GM23338 (cell line): ENCODE measurements at regions not wholly inside any gene's neighbourhood (a gene's known extent, or its start where the extent isn't known, plus 50 kb on each side); places are given as distances from the start of the nearest gene placed in this dataset.

Experiments
- ATAC-seq: fragments of 200-7000 bp; cut with Tn5 transposase; 3 replicates; pipeline ENCODE4 v1.9.1; 2020
- DNase-seq: peaks from one replicate; pipeline ENCODE4 v3.0.0-alpha.2; 2015; ENCODE audit warnings: low spot score
- H2AFZ ChIP-seq: fragments of 200-600 bp; sonication (generic); 2 replicates; pipeline ENCODE4 v1.8.0; 2016; ENCODE audit warnings: antibody characterized with exemption, mild to moderate bottlenecking, moderate library complexity
- H3F3A ChIP-seq: fragments of 200-600 bp; sonication (generic); replicated peaks from 2 replicates; pipeline ENCODE4 v1.8.0; 2017; ENCODE audit warnings: antibody characterized with exemption, mixed run types, low read depth
- H3K27ac ChIP-seq: fragments of 200-600 bp; sonication (generic); 2 replicates; pipeline ENCODE4 v1.6.1; 2016; ENCODE audit warnings: low read depth
- H3K27me3 ChIP-seq: fragments of 200-600 bp; sonication (generic); 2 replicates; pipeline ENCODE4 v1.8.0; 2016; ENCODE audit warnings: mild to moderate bottlenecking, mixed run types, moderate library complexity; ENCODE audit not compliant: insufficient read depth
- H3K36me3 ChIP-seq: fragments of 200-600 bp; sonication (generic); 2 replicates; pipeline ENCODE4 v1.8.0; 2016; ENCODE audit warnings: mild to moderate bottlenecking; ENCODE audit not compliant: insufficient read depth
- H3K4me1 ChIP-seq: fragments of 200-600 bp; sonication (generic); 2 replicates; pipeline ENCODE4 v1.8.0; 2016; ENCODE audit warnings: mild to moderate bottlenecking, moderate library complexity; ENCODE audit not compliant: insufficient read depth
- H3K4me2 ChIP-seq: fragments of 200-600 bp; sonication (generic); 2 replicates; pipeline ENCODE4 v1.7.1; 2017; ENCODE audit warnings: mixed run types
- H3K4me3 ChIP-seq: fragments of 200-600 bp; sonication (generic); 2 replicates; pipeline ENCODE4 v1.6.1; 2016; ENCODE audit warnings: mixed run types
- H3K79me2 ChIP-seq: fragments of 200-600 bp; sonication (generic); replicated peaks from 2 replicates; pipeline ENCODE4 v1.8.0; 2017; ENCODE audit warnings: mild to moderate bottlenecking; ENCODE audit not compliant: insufficient read depth
- H3K9me2 ChIP-seq: fragments of 200-600 bp; sonication (generic); 2 replicates; pipeline ENCODE4 v1.8.0; 2017; ENCODE audit not compliant: insufficient read depth
- H4K20me1 ChIP-seq: fragments of 200-600 bp; sonication (generic); replicated peaks from 2 replicates; pipeline ENCODE4 v1.8.0; 2017; ENCODE audit warnings: mild to moderate bottlenecking; ENCODE audit not compliant: insufficient read depth
- H3K27ac Mint-ChIP-seq: 2 replicates; pipeline ENCODE4 v1.8.0; 2020; ENCODE audit warnings: inconsistent platforms, mild to moderate bottlenecking, moderate library complexity, mixed read lengths
- H3K27me3 Mint-ChIP-seq: 3 replicates; pipeline ENCODE4 v1.8.0; 2022; ENCODE audit warnings: low read depth, mild to moderate bottlenecking, moderate library complexity, mixed read lengths, inconsistent platforms; ENCODE audit not compliant: insufficient read depth, poor library complexity
- H3K36me3 Mint-ChIP-seq: 3 replicates; pipeline ENCODE4 v1.8.0; 2021; ENCODE audit warnings: low read depth, mild to moderate bottlenecking, inconsistent platforms, moderate library complexity, mixed read lengths
- H3K4me1 Mint-ChIP-seq: 3 replicates; pipeline ENCODE4 v1.8.0; 2020; ENCODE audit warnings: mild to moderate bottlenecking, inconsistent platforms, mixed read lengths
- H3K4me3 Mint-ChIP-seq: 3 replicates; pipeline ENCODE4 v1.8.0; 2021; ENCODE audit warnings: moderate library complexity, mild to moderate bottlenecking, inconsistent platforms, mixed read lengths
- H3K9me3 Mint-ChIP-seq: 3 replicates; pipeline ENCODE4 v1.8.0; 2020; ENCODE audit warnings: moderate library complexity, mild to moderate bottlenecking, inconsistent platforms, mixed read lengths
- CREB1 ChIP-seq: fragments of 250-450 bp; sonication (Bioruptor Pico); IDR thresholded peaks from 2 replicates; pipeline ENCODE4 v1.5.0; 2020; ENCODE audit warnings: low read depth, mild to moderate bottlenecking, moderate library complexity
- EZH2 ChIP-seq: fragments of 200-600 bp; sonication (generic); IDR thresholded peaks from one replicate; pipeline ENCODE4 v1.8.0; 2017; ENCODE audit warnings: antibody characterized with exemption, mild to moderate bottlenecking, low read depth; ENCODE audit not compliant: unreplicated experiment
- EZH2phosphoT487 ChIP-seq: fragments of 200-600 bp; sonication (generic); IDR thresholded peaks from one replicate; pipeline ENCODE4 v1.8.1; 2018; ENCODE audit warnings: antibody characterized with exemption; ENCODE audit not compliant: unreplicated experiment
- JUNB ChIP-seq: IDR thresholded peaks from one replicate; pipeline ENCODE4 v1.6.1; 2016; ENCODE audit warnings: antibody characterized with exemption; ENCODE audit not compliant: unreplicated experiment
- NANOG ChIP-seq: IDR thresholded peaks from 2 replicates; pipeline ENCODE4 v1.6.1; 2016; ENCODE audit warnings: antibody characterized with exemption, borderline replicate concordance
- POLR2AphosphoS5 ChIP-seq: IDR thresholded peaks from 2 replicates; pipeline ENCODE4 v1.6.1; 2016; ENCODE audit warnings: antibody characterized with exemption, low read depth
- STAT1 ChIP-seq: IDR thresholded peaks from one replicate; pipeline ENCODE4 v1.6.1; 2016; ENCODE audit warnings: antibody characterized with exemption; ENCODE audit not compliant: unreplicated experiment
- ZNF114 ChIP-seq: fragments of 250-450 bp; sonication (Bioruptor Pico); IDR thresholded peaks from 2 replicates; pipeline ENCODE4 v1.5.0; 2020; ENCODE audit warnings: mild to moderate bottlenecking, moderate library complexity
- ZNF331 ChIP-seq: fragments of 250-450 bp; sonication (Bioruptor Pico); IDR thresholded peaks from 2 replicates; pipeline ENCODE4 v1.5.0; 2020; ENCODE audit warnings: low read depth, mild to moderate bottlenecking, moderate library complexity
- TF ChIP-seq, protein P1 (sequence below): fragments of 250-450 bp; sonication (Bioruptor Pico); IDR thresholded peaks from 2 replicates; pipeline ENCODE4 v1.5.0; 2020; ENCODE audit warnings: mild to moderate bottlenecking, moderate library complexity
- TF ChIP-seq, protein P2 (sequence below): IDR thresholded peaks from one replicate; pipeline ENCODE4 v1.6.1; 2018; ENCODE audit warnings: antibody characterized with exemption; ENCODE audit not compliant: unreplicated experiment
- TF ChIP-seq, protein P3 (sequence below), 2 experiments: fragments of 200-600 bp in 1 of 2; sonication (generic) in 1 of 2; conservative IDR thresholded peaks; 2 replicates each; pipeline versions ENCODE4 v1.5.1 to v1.6.1; 2016 to 2017; ENCODE audit warnings: antibody characterized with exemption in 2 of 2, low read depth in 2 of 2, mild to moderate bottlenecking in 2 of 2, moderate library complexity in 1 of 2
- TF ChIP-seq, protein P4 (sequence below): IDR thresholded peaks from 2 replicates; pipeline ENCODE4 v1.6.1; 2016; ENCODE audit warnings: antibody characterized with exemption

DNA sequence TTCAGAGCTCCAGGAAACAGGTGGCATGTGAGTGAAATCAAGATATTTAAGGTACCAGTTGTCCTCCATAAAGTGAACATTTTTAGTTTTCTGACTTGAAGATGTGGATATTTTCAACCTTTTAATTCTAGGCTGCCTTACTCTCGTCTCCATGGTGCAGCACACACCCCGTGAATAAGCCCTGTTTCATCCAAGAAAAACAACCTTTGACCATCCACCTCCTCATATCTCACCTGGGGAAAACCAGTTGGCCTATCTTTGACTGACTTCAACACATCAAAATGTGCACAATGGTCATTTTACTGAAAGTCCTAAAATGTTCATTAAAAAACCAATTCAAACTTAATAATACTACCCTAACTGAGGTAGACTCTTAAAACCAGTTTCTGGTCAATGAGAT lies 73.8 kb upstream of the CD2AP start:
- Mint-ChIP-seq H3K27ac (no peak overlapping the region), H3K27me3 (no peaks in the 10 kb centered on the region), H3K4me1 (peaks cover 17% of the 10 kb centered on the region), H3K36me3 (no peaks in the 10 kb centered on the region), H3K9me3 (no peaks in the 10 kb centered on the region), H3K4me3 (no peak overlapping the region)
- ATAC-seq = no peak
- Histone ChIP-seq H3F3A (no peaks in the 10 kb centered on the region), H4K20me1 (no peaks in the 10 kb centered on the region), H3K4me2 (no peak overlapping the region), H3K27ac (no peak overlapping the region), H2AFZ (no peak overlapping the region), H3K4me3 (no peak overlapping the region), H3K79me2 (no peaks in the 10 kb centered on the region), H3K9me2 (peaks cover 7% of the 10 kb centered on the region; the same call in 1 of the 2 replicates), H3K27me3 (no peaks in the 10 kb centered on the region), H3K4me1 (peaks cover 8% of the 10 kb centered on the region), H3K36me3 (no peaks in the 10 kb centered on the region)
- TF ChIP-seq EZH2phosphoT487 = no peak
- TF ChIP-seq, protein P1, sequence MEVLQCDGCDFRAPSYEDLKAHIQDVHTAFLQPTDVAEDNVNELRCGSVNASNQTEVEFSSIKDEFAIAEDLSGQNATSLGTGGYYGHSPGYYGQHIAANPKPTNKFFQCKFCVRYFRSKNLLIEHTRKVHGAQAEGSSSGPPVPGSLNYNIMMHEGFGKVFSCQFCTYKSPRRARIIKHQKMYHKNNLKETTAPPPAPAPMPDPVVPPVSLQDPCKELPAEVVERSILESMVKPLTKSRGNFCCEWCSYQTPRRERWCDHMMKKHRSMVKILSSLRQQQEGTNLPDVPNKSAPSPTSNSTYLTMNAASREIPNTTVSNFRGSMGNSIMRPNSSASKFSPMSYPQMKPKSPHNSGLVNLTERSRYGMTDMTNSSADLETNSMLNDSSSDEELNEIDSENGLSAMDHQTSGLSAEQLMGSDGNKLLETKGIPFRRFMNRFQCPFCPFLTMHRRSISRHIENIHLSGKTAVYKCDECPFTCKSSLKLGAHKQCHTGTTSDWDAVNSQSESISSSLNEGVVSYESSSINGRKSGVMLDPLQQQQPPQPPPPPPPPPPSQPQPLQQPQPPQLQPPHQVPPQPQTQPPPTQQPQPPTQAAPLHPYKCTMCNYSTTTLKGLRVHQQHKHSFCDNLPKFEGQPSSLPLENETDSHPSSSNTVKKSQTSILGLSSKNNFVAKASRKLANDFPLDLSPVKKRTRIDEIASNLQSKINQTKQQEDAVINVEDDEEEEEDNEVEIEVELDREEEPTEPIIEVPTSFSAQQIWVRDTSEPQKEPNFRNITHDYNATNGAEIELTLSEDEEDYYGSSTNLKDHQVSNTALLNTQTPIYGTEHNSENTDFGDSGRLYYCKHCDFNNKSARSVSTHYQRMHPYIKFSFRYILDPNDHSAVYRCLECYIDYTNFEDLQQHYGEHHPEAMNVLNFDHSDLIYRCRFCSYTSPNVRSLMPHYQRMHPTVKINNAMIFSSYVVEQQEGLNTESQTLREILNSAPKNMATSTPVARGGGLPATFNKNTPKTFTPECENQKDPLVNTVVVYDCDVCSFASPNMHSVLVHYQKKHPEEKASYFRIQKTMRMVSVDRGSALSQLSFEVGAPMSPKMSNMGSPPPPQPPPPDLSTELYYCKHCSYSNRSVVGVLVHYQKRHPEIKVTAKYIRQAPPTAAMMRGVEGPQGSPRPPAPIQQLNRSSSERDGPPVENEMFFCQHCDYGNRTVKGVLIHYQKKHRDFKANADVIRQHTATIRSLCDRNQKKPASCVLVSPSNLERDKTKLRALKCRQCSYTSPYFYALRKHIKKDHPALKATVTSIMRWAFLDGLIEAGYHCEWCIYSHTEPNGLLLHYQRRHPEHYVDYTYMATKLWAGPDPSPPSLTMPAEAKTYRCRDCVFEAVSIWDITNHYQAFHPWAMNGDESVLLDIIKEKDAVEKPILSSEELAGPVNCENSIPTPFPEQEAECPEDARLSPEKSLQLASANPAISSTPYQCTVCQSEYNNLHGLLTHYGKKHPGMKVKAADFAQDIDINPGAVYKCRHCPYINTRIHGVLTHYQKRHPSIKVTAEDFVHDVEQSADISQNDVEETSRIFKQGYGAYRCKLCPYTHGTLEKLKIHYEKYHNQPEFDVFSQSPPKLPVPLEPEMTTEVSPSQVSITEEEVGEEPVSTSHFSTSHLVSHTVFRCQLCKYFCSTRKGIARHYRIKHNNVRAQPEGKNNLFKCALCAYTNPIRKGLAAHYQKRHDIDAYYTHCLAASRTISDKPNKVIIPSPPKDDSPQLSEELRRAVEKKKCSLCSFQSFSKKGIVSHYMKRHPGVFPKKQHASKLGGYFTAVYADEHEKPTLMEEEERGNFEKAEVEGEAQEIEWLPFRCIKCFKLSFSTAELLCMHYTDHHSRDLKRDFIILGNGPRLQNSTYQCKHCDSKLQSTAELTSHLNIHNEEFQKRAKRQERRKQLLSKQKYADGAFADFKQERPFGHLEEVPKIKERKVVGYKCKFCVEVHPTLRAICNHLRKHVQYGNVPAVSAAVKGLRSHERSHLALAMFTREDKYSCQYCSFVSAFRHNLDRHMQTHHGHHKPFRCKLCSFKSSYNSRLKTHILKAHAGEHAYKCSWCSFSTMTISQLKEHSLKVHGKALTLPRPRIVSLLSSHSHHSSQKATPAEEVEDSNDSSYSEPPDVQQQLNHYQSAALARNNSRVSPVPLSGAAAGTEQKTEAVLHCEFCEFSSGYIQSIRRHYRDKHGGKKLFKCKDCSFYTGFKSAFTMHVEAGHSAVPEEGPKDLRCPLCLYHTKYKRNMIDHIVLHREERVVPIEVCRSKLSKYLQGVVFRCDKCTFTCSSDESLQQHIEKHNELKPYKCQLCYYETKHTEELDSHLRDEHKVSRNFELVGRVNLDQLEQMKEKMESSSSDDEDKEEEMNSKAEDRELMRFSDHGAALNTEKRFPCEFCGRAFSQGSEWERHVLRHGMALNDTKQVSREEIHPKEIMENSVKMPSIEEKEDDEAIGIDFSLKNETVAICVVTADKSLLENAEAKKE (CRISPR knock-in tag) = no peak
- TF ChIP-seq CREB1 (CRISPR knock-in tag) = no peak
- no peak for TF ChIP-seq STAT1
- no peak for TF ChIP-seq NANOG
- TF ChIP-seq EZH2 = no peak
- TF ChIP-seq, protein P2, sequence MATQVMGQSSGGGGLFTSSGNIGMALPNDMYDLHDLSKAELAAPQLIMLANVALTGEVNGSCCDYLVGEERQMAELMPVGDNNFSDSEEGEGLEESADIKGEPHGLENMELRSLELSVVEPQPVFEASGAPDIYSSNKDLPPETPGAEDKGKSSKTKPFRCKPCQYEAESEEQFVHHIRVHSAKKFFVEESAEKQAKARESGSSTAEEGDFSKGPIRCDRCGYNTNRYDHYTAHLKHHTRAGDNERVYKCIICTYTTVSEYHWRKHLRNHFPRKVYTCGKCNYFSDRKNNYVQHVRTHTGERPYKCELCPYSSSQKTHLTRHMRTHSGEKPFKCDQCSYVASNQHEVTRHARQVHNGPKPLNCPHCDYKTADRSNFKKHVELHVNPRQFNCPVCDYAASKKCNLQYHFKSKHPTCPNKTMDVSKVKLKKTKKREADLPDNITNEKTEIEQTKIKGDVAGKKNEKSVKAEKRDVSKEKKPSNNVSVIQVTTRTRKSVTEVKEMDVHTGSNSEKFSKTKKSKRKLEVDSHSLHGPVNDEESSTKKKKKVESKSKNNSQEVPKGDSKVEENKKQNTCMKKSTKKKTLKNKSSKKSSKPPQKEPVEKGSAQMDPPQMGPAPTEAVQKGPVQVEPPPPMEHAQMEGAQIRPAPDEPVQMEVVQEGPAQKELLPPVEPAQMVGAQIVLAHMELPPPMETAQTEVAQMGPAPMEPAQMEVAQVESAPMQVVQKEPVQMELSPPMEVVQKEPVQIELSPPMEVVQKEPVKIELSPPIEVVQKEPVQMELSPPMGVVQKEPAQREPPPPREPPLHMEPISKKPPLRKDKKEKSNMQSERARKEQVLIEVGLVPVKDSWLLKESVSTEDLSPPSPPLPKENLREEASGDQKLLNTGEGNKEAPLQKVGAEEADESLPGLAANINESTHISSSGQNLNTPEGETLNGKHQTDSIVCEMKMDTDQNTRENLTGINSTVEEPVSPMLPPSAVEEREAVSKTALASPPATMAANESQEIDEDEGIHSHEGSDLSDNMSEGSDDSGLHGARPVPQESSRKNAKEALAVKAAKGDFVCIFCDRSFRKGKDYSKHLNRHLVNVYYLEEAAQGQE = no peak
- no peak for TF ChIP-seq JUNB
- TF ChIP-seq, protein P3, sequence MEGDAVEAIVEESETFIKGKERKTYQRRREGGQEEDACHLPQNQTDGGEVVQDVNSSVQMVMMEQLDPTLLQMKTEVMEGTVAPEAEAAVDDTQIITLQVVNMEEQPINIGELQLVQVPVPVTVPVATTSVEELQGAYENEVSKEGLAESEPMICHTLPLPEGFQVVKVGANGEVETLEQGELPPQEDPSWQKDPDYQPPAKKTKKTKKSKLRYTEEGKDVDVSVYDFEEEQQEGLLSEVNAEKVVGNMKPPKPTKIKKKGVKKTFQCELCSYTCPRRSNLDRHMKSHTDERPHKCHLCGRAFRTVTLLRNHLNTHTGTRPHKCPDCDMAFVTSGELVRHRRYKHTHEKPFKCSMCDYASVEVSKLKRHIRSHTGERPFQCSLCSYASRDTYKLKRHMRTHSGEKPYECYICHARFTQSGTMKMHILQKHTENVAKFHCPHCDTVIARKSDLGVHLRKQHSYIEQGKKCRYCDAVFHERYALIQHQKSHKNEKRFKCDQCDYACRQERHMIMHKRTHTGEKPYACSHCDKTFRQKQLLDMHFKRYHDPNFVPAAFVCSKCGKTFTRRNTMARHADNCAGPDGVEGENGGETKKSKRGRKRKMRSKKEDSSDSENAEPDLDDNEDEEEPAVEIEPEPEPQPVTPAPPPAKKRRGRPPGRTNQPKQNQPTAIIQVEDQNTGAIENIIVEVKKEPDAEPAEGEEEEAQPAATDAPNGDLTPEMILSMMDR (conservative IDR thresholded peaks at IDR 0.05; ENCODE audit: low read depth in 2 of 2) = no peak
- no peak for TF ChIP-seq POLR2AphosphoS5
- no peak for TF ChIP-seq ZNF331
- TF ChIP-seq ZNF114 (CRISPR knock-in tag) = no peak
- TF ChIP-seq, protein P4, sequence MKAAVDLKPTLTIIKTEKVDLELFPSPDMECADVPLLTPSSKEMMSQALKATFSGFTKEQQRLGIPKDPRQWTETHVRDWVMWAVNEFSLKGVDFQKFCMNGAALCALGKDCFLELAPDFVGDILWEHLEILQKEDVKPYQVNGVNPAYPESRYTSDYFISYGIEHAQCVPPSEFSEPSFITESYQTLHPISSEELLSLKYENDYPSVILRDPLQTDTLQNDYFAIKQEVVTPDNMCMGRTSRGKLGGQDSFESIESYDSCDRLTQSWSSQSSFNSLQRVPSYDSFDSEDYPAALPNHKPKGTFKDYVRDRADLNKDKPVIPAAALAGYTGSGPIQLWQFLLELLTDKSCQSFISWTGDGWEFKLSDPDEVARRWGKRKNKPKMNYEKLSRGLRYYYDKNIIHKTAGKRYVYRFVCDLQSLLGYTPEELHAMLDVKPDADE = no peak
- DNase-seq = no peak
